ENCODE measurements at regions not wholly inside any gene's neighbourhood (a gene's known extent, or its start where the extent isn't known, plus 50 kb on each side); places are given as distances from the start of the nearest gene placed in this dataset.

DNA sequence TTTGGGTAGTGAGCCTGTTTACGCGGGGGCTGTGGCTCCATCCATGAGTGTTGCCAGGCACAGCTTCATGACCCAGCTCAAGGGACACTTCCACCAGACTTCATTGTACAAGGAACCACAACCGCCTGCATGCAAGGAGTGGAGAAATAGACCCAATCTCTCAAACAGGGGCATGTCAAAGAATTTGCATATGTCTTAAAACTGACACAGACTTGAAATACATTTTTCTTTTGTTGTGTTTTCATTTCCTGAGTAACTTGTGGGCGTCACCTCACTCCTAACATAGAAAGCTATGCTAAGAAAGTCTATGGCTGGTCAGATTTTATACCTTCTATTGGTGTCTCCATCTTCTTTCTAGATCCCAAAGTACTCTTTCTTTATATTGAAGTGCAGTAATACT is 266.2 kb upstream of the RNF32 start:
- TF ChIP-seq, protein P1, sequence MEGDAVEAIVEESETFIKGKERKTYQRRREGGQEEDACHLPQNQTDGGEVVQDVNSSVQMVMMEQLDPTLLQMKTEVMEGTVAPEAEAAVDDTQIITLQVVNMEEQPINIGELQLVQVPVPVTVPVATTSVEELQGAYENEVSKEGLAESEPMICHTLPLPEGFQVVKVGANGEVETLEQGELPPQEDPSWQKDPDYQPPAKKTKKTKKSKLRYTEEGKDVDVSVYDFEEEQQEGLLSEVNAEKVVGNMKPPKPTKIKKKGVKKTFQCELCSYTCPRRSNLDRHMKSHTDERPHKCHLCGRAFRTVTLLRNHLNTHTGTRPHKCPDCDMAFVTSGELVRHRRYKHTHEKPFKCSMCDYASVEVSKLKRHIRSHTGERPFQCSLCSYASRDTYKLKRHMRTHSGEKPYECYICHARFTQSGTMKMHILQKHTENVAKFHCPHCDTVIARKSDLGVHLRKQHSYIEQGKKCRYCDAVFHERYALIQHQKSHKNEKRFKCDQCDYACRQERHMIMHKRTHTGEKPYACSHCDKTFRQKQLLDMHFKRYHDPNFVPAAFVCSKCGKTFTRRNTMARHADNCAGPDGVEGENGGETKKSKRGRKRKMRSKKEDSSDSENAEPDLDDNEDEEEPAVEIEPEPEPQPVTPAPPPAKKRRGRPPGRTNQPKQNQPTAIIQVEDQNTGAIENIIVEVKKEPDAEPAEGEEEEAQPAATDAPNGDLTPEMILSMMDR (IDR thresholded peaks at IDR 0.05), result no peak
- no peak for TF ChIP-seq EZH2 (IDR thresholded peaks at IDR 0.05; ENCODE audit: borderline replicate concordance, insufficient read depth, low read depth, low read length, poor library complexity, severe bottlenecking)

Measured in B cell (primary cell).